Endothelial cell of umbilical vein (primary cell): ENCODE measurements at regions not wholly inside any gene's neighbourhood (a gene's known extent, or its start where the extent isn't known, plus 50 kb on each side); places are given as distances from the start of the nearest gene placed in this dataset.

Source experiments
- EZH2 ChIP-seq: IDR thresholded peaks from 2 replicates; pipeline ENCODE4 v1.6.1; 2012; ENCODE audit warnings: borderline replicate concordance, low read depth, mild to moderate bottlenecking, moderate library complexity, low read length, inconsistent platforms; ENCODE audit not compliant: severe bottlenecking
- GATA2 ChIP-seq: IDR thresholded peaks from 2 replicates; pipeline ENCODE4 v1.7.0; 2011; ENCODE audit warnings: low read depth, mild to moderate bottlenecking, moderate library complexity, mixed read lengths, low read length; ENCODE audit not compliant: insufficient read length, insufficient read depth
- JUN ChIP-seq: IDR thresholded peaks from 2 replicates; pipeline ENCODE4 v1.6.1; 2011; ENCODE audit warnings: borderline replicate concordance, low read depth; ENCODE audit not compliant: insufficient read length, insufficient read depth
- POLR2A ChIP-seq: IDR thresholded peaks from 2 replicates; pipeline ENCODE4 v1.6.1; 2012; ENCODE audit warnings: low read depth, mild to moderate bottlenecking, control low read depth, low read length
- POLR2AphosphoS5 ChIP-seq: IDR thresholded peaks from 2 replicates; pipeline ENCODE4 v1.6.1; 2012; ENCODE audit warnings: low read depth, mild to moderate bottlenecking, control low read depth, low read length, moderate library complexity; ENCODE audit not compliant: insufficient read depth
- TF ChIP-seq, protein P1 (sequence below), 2 donors: IDR thresholded peaks; 1 replicate in 1 of 2; 2 replicates in 1 of 2; pipeline ENCODE4 v1.5.1; 2011; ENCODE audit warnings: low read length in 2 of 2, mild to moderate bottlenecking in 2 of 2, moderate library complexity in 2 of 2, control low read depth in 1 of 2, inconsistent platforms in 1 of 2, low read depth in 1 of 2; ENCODE audit not compliant: insufficient read depth in 1 of 2; ENCODE audit errors: extremely low read depth in 1 of 2
- TF ChIP-seq, protein P2 (sequence below): IDR thresholded peaks from 2 replicates; pipeline ENCODE4 v1.6.1; 2011; ENCODE audit not compliant: insufficient read depth, insufficient read length

DNA sequence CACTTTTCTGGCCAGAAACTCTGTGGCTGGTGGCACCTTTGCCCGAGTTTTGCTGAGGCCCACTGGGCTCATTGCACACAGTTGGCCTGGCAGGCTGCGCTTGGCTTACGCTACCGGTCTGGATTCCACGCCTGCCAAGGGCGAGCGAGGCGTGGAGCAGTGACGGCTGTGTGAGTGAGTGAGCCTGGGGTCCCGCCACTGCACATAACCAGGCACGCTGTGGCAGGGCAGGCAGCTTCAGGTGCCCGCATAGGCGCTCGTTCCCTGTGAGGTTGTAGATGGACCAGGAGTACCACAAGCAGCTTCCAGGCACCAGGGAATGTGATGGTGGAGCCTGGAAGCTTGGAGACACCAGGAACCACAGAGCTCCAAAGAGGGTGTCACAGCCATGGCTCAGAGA is 190.1 kb upstream of the DEFB112 start:
- TF ChIP-seq, protein P1, sequence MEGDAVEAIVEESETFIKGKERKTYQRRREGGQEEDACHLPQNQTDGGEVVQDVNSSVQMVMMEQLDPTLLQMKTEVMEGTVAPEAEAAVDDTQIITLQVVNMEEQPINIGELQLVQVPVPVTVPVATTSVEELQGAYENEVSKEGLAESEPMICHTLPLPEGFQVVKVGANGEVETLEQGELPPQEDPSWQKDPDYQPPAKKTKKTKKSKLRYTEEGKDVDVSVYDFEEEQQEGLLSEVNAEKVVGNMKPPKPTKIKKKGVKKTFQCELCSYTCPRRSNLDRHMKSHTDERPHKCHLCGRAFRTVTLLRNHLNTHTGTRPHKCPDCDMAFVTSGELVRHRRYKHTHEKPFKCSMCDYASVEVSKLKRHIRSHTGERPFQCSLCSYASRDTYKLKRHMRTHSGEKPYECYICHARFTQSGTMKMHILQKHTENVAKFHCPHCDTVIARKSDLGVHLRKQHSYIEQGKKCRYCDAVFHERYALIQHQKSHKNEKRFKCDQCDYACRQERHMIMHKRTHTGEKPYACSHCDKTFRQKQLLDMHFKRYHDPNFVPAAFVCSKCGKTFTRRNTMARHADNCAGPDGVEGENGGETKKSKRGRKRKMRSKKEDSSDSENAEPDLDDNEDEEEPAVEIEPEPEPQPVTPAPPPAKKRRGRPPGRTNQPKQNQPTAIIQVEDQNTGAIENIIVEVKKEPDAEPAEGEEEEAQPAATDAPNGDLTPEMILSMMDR (IDR thresholded peaks at IDR 0.05; ENCODE audit: extremely low read depth in 1 of 2, insufficient read depth in 1 of 2, low read depth in 1 of 2, low read length in 2 of 2) = no peak
- TF ChIP-seq JUN = no peak
- TF ChIP-seq POLR2A = no peak
- TF ChIP-seq, protein P2, sequence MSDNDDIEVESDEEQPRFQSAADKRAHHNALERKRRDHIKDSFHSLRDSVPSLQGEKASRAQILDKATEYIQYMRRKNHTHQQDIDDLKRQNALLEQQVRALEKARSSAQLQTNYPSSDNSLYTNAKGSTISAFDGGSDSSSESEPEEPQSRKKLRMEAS = no peak
- TF ChIP-seq GATA2 = no peak
- TF ChIP-seq EZH2 = no peak
- no peak for TF ChIP-seq POLR2AphosphoS5
